ENCODE measurements at regions not wholly inside any gene's neighbourhood (a gene's known extent, or its start where the extent isn't known, plus 50 kb on each side); places are given as distances from the start of the nearest gene placed in this dataset.
"Not testable (repeated sequence)": the region's sequence is repeated elsewhere in the genome, so short reads cannot be mapped to it uniquely, and the experiment has no call there.

GRCh38 chr10:33084453-33084852, 126.4 kb upstream of the ITGB1 start:
- in situ Hi-C loops (cut with MboI; ENCODE audit: low pct_ligation_motif_present in 1 of 4, low pct_unique_long_range_greater_than_20kb in 1 of 4, low sequenced_read_pairs in 3 of 4) (no loop called here), intact Hi-C loops (cut with DNase I; ENCODE audit: low total_unique reads) (no loop called here)
- H3K4me1 ChIP-seq = no peaks in the 10 kb centered on the region
- no peaks in the 10 kb centered on the region for H3K27me3 ChIP-seq
- no peaks in the 10 kb centered on the region for H3K9me3 ChIP-seq
- TF ChIP-seq POLR2AphosphoS5 (IDR thresholded peaks at IDR 0.05) = no peak
- no peak for TF ChIP-seq POLR2A (IDR thresholded peaks at IDR 0.05)
- no peak for TF ChIP-seq CTCF (IDR thresholded peaks at IDR 0.05)
- TF ChIP-seq EP300 (IDR thresholded peaks at IDR 0.05; ENCODE audit: low read depth) = no peak
- H3K4me3 ChIP-seq = no peak overlapping the region
- DNase-seq = no peak
- no peak overlapping the region for H3K27ac ChIP-seq
- 60 to 78% methylated on average over 1 of the region's 1 CpG for WGBS, 2 donors (ENCODE audit: low coverage in 1 of 2)
- no peaks in the 10 kb centered on the region for H3K36me3 ChIP-seq

- Histone ChIP-seq H3K27me3 (no peaks in the 10 kb centered on the region), H3K27ac (no peak overlapping the region), H3K4me3 (no peak overlapping the region), H3K36me3 (no peaks in the 10 kb centered on the region), H3K4me1 (no peaks in the 10 kb centered on the region), H3K9me3 (no peaks in the 10 kb centered on the region)
- intact Hi-C loops (cut with DNase I; ENCODE audit: low total_unique reads) (no loop called here), in situ Hi-C loops (cut with MboI; ENCODE audit: low pct_ligation_motif_present in 1 of 4, low pct_unique_long_range_greater_than_20kb in 1 of 4, low sequenced_read_pairs in 3 of 4) (no loop called here)
- TF ChIP-seq POLR2A (IDR thresholded peaks at IDR 0.05) (no peak), EP300 (IDR thresholded peaks at IDR 0.05; ENCODE audit: low read depth) (no peak), CTCF (IDR thresholded peaks at IDR 0.05) (no peak), POLR2AphosphoS5 (IDR thresholded peaks at IDR 0.05) (no peak)
- DNase-seq = no peak
- 81 to 85% methylated on average over 2 of the region's 2 CpGs for WGBS, 2 donors (ENCODE audit: low coverage in 1 of 2)
Observed at GRCh38 chr10:33082373-33082895, 124.4 kb upstream of the ITGB1 start.

- WGBS, 2 donors (ENCODE audit: low coverage in 1 of 2) = 52 to 93% methylated on average over 2 of the region's 2 CpGs
- DNase-seq; in situ Hi-C loops (cut with MboI; ENCODE audit: low pct_ligation_motif_present in 1 of 4, low pct_unique_long_range_greater_than_20kb in 1 of 4, low sequenced_read_pairs in 3 of 4); H3K27ac ChIP-seq; H3K4me1 ChIP-seq; H3K36me3 ChIP-seq; H3K4me3 ChIP-seq; intact Hi-C loops (cut with DNase I; ENCODE audit: low total_unique reads); H3K9me3 ChIP-seq; H3K27me3 ChIP-seq: not testable (repeated sequence)
Observed at GRCh38 chr10:33080467-33080866, 122.4 kb upstream of the ITGB1 start.

- H3K27ac ChIP-seq = no peak overlapping the region
- in situ Hi-C loops (cut with MboI; ENCODE audit: low pct_ligation_motif_present in 1 of 4, low pct_unique_long_range_greater_than_20kb in 1 of 4, low sequenced_read_pairs in 3 of 4) (no loop called here), intact Hi-C loops (cut with DNase I; ENCODE audit: low total_unique reads) (no loop called here)
- H3K36me3 ChIP-seq = no peaks in the 10 kb centered on the region
- no peaks in the 10 kb centered on the region for H3K4me1 ChIP-seq
- H3K27me3 ChIP-seq = no peaks in the 10 kb centered on the region
- WGBS, 2 donors (ENCODE audit: low coverage in 1 of 2) = 69 to 75% methylated on average over 3 of the region's 3 CpGs
- H3K4me3 ChIP-seq = no peak overlapping the region
- TF ChIP-seq POLR2A (IDR thresholded peaks at IDR 0.05) (no peak), CTCF (IDR thresholded peaks at IDR 0.05) (no peak), EP300 (IDR thresholded peaks at IDR 0.05; ENCODE audit: low read depth) (no peak), POLR2AphosphoS5 (IDR thresholded peaks at IDR 0.05) (no peak)
- DNase-seq = no peak
- no peaks in the 10 kb centered on the region for H3K9me3 ChIP-seq
Observed at GRCh38 chr10:33074443-33074842, 116.4 kb upstream of the ITGB1 start.
